ENCODE measurements at regions not wholly inside any gene's neighbourhood (a gene's known extent, or its start where the extent isn't known, plus 50 kb on each side); places are given as distances from the start of the nearest gene placed in this dataset.
A peak's percentile ranks its signal among the peaks of the same experiment; 100 is the strongest.

- no peak for DNase-seq (ENCODE audit: extremely low spot score in 2 of 2)
- Histone ChIP-seq H3K36me3 (no peaks in the 10 kb centered on the region), H3K4me3 (no peak overlapping the region), H3K9me3 (no peaks in the 10 kb centered on the region), H3K27ac (no peak overlapping the region), H3K4me1 (no peaks in the 10 kb centered on the region), H3K27me3 (no peaks in the 10 kb centered on the region)
- TF ChIP-seq, protein P1, sequence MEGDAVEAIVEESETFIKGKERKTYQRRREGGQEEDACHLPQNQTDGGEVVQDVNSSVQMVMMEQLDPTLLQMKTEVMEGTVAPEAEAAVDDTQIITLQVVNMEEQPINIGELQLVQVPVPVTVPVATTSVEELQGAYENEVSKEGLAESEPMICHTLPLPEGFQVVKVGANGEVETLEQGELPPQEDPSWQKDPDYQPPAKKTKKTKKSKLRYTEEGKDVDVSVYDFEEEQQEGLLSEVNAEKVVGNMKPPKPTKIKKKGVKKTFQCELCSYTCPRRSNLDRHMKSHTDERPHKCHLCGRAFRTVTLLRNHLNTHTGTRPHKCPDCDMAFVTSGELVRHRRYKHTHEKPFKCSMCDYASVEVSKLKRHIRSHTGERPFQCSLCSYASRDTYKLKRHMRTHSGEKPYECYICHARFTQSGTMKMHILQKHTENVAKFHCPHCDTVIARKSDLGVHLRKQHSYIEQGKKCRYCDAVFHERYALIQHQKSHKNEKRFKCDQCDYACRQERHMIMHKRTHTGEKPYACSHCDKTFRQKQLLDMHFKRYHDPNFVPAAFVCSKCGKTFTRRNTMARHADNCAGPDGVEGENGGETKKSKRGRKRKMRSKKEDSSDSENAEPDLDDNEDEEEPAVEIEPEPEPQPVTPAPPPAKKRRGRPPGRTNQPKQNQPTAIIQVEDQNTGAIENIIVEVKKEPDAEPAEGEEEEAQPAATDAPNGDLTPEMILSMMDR (IDR thresholded peaks at IDR 0.05): no peak
- no peak for TF ChIP-seq POLR2AphosphoS5 (IDR thresholded peaks at IDR 0.05; ENCODE audit: insufficient read depth in 1 of 2, low read depth in 1 of 2)
- TF ChIP-seq POLR2A (IDR thresholded peaks at IDR 0.05): no peak
- intact Hi-C loops (cut with DNase I): no loop called here
Observed at GRCh38 chr4:141849367-141849766, 213.0 kb downstream of the IL15 start.

DNA sequence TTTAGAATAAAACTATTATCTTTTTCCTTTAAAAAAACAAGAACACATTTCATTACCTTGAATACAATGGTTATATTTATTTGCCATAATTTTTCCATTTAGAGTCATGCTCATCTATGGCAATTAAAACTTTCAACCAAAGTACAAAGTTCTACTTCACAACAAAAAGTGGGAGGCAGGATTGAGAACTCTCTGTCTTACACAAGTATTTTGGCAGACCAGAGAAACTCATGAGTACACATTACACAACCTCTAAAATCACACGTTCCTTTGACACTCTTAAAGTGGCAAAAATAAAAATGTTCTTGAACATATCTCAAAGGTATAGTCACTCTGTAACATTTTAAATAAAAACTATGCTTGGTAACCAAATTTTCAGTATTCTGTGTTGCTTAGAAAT, 213.4 kb downstream of the IL15 start:
- no peaks in the 10 kb centered on the region for H3K9me3 ChIP-seq
- H3K4me1 ChIP-seq: no peaks in the 10 kb centered on the region
- no peak for DNase-seq (ENCODE audit: extremely low spot score in 2 of 2)
- H3K27me3 ChIP-seq: no peaks in the 10 kb centered on the region
- no peaks in the 10 kb centered on the region for H3K36me3 ChIP-seq
- TF ChIP-seq, protein P1 (IDR thresholded peaks at IDR 0.05): no peak
- TF ChIP-seq POLR2AphosphoS5 (IDR thresholded peaks at IDR 0.05; ENCODE audit: insufficient read depth in 1 of 2, low read depth in 1 of 2): no peak
- TF ChIP-seq POLR2A (IDR thresholded peaks at IDR 0.05): no peak
- intact Hi-C loops (cut with DNase I): no loop called here
- H3K27ac ChIP-seq: no peak overlapping the region
- H3K4me3 ChIP-seq: no peak overlapping the region

DNA sequence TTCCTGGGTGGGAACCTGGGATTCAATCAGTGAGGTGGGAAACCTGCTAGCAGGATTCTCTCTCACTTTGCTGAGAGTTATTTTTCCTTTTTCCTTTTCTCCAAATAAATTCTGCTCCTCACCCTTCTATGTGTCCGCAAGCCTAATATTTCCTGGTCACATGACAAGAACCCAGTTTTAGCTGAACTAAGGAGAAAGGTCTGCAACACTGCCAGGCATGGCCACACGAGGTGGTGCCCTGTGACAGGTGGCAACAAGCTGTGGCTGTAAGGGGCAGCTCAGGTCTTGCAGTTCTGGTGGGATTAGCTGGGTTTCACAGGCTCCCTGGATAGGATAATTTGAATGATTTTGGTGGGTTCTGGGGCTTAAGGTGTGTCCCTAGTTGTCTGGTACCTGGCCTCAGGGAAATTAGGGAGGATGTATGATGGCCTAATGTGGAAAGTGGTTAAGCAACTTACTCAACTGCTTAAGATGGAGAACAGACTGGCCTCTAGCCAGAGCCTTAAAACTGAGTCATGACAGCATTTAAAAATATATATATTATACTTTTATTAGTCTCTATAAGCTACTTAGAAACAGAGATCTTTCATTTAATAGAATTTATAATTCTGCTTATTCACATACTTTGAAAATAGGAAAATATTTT, 215.0 kb downstream of the IL15 start:
- intact Hi-C loops (cut with DNase I): no loop called here

DNA sequence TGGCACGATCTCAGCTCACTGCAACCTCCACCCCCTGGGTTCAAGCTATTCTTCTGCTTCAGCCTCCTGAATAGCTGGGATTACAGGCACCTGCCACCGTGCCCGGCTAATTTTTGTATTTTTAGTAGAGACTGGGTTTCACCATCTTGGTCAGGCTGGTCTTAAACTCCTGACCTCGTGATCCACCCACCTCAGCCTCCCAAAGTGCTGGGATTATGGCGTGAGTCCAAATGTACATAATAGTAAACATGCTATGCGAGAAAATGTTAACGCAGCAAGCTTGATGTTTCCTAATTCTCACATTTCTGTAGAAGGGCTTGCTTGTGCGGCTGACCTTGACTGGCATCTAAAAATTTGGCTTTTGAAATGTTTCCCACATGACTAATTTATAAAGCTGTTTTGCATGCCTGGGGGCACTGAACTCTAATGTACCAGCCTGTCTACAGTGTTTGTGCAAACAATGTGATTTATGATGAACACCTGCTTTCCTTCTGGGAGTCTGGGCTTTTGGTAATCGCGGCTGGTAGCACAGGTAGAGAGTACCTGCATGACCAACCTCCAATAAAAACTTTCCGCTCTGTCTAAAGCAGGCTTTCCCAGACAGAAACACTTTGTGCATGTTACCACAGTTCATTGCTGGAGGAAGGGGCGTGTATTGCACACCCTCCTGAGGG, 216.8 kb downstream of the IL15 start:
- intact Hi-C loops (cut with DNase I): no loop called here
- H3K27ac ChIP-seq: no peak overlapping the region
- H3K4me1 ChIP-seq: no peaks in the 10 kb centered on the region
- no peaks in the 10 kb centered on the region for H3K27me3 ChIP-seq
- no peaks in the 10 kb centered on the region for H3K36me3 ChIP-seq
- TF ChIP-seq POLR2A (IDR thresholded peaks at IDR 0.05) (no peak), POLR2AphosphoS5 (IDR thresholded peaks at IDR 0.05; ENCODE audit: insufficient read depth in 1 of 2, low read depth in 1 of 2) (peak in 1 of 2 donors; percentile 15)
- no peak for DNase-seq (ENCODE audit: extremely low spot score in 2 of 2)
- H3K4me3 ChIP-seq: no peak overlapping the region
- H3K9me3 ChIP-seq: no peaks in the 10 kb centered on the region

More for the DNA sequence above, 215.0 kb downstream of the IL15 start:
- DNase-seq (ENCODE audit: extremely low spot score in 2 of 2): no peak
- TF ChIP-seq POLR2A (IDR thresholded peaks at IDR 0.05): no peak
- H3K27me3 ChIP-seq: no peaks in the 10 kb centered on the region
- no peaks in the 10 kb centered on the region for H3K9me3 ChIP-seq
- H3K27ac ChIP-seq: no peak overlapping the region
- H3K36me3 ChIP-seq: no peaks in the 10 kb centered on the region
- no peak overlapping the region for H3K4me3 ChIP-seq
- H3K4me1 ChIP-seq: no peaks in the 10 kb centered on the region

DNA sequence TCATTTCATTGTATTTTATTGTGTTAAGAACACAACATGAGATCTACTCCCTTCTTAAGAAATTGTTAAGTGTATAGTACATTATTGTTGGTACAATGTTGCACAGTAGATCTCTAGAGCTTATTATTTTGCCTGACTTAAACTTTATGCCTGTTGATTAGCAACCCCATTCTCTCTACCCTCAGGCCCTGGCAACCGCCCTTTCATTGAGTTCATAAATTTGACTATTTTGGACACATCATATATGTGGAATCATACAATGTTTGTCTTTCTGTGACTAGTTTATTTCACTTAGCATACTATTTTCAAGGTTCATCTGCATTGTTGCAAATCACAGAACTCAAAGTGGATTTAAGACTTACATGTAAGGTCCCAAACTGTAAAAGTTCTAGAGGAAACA, 222.1 kb downstream of the IL15 start:
- TF ChIP-seq POLR2AphosphoS5 (IDR thresholded peaks at IDR 0.05; ENCODE audit: insufficient read depth in 1 of 2, low read depth in 1 of 2) (no peak), POLR2A (IDR thresholded peaks at IDR 0.05) (no peak)
- TF ChIP-seq, protein P1 (IDR thresholded peaks at IDR 0.05): no peak
- Histone ChIP-seq H3K27ac (no peak overlapping the region), H3K27me3 (no peaks in the 10 kb centered on the region), H3K9me3 (no peaks in the 10 kb centered on the region), H3K4me1 (no peaks in the 10 kb centered on the region), H3K4me3 (no peak overlapping the region), H3K36me3 (no peaks in the 10 kb centered on the region)
- no peak for DNase-seq (ENCODE audit: extremely low spot score in 2 of 2)
- intact Hi-C loops (cut with DNase I): no loop called here

GRCh38 chr4:141860974-141861373, 224.6 kb downstream of the IL15 start:
- Histone ChIP-seq H3K27ac (no peak overlapping the region), H3K4me1 (no peaks in the 10 kb centered on the region), H3K36me3 (no peaks in the 10 kb centered on the region), H3K4me3 (no peak overlapping the region), H3K27me3 (no peaks in the 10 kb centered on the region), H3K9me3 (no peaks in the 10 kb centered on the region)
- intact Hi-C loops (cut with DNase I): no loop called here
- TF ChIP-seq POLR2AphosphoS5 (IDR thresholded peaks at IDR 0.05; ENCODE audit: insufficient read depth in 1 of 2, low read depth in 1 of 2): no peak
- no peak for TF ChIP-seq POLR2A (IDR thresholded peaks at IDR 0.05)
- TF ChIP-seq, protein P1 (IDR thresholded peaks at IDR 0.05): no peak
- no peak for DNase-seq (ENCODE audit: extremely low spot score in 2 of 2)

All from vagina (tissue), 2 donors.